ENCODE measurements at regions not wholly inside any gene's neighbourhood (a gene's known extent, or its start where the extent isn't known, plus 50 kb on each side); places are given as distances from the start of the nearest gene placed in this dataset.

GRCh38 chr5:24906689-24907088 is 261.9 kb upstream of the CDH10 start:
- TF ChIP-seq CTCF (IDR thresholded peaks at IDR 0.05; ENCODE audit: insufficient read depth, low read length) = no peak
- no peak for TF ChIP-seq POLR2AphosphoS5 (IDR thresholded peaks at IDR 0.05; ENCODE audit: low read depth)
- TF ChIP-seq REST (IDR thresholded peaks at IDR 0.05; ENCODE audit: insufficient replicate concordance, low read depth) = no peak
- TF ChIP-seq SPI1 (IDR thresholded peaks at IDR 0.05; ENCODE audit: borderline replicate concordance, low read depth) = no peak
- TF ChIP-seq GABPA (IDR thresholded peaks at IDR 0.05; ENCODE audit: low read depth) = no peak

All from HL-60 (cell line).